Body of pancreas (tissue), 4 donors: ENCODE measurements at regions not wholly inside any gene's neighbourhood (a gene's known extent, or its start where the extent isn't known, plus 50 kb on each side); places are given as distances from the start of the nearest gene placed in this dataset.

Source experiments
- ATAC-seq: fragments of 150-250 bp; one replicate; pipeline ENCODE4 v1.9.1; 2016
- DNase-seq, 4 donors: peaks; one replicate each; pipeline ENCODE4 v3.0.0-alpha.2; 2019
- H3K27ac ChIP-seq, 4 donors: fragments of 200-600 bp; sonication (generic); 1 replicate in 3 of 4; 2 replicates in 1 of 4; pipeline versions ENCODE4 v1.5.1 to v1.6.1; 2016 to 2019; ENCODE audit warnings: mild to moderate bottlenecking in 1 of 4, mixed read lengths in 1 of 4, moderate library complexity in 1 of 4
- H3K27me3 ChIP-seq, 2 donors: fragments of 200-600 bp; sonication (generic); one replicate each; pipeline ENCODE4 v1.6.0; 2016; ENCODE audit warnings: mild to moderate bottlenecking in 1 of 2
- H3K36me3 ChIP-seq, 2 donors: fragments of 200-600 bp; sonication (generic); replicated peaks in 1 of 2; 2 replicates each; pipeline ENCODE4 v1.5.1; 2016; ENCODE audit warnings: low read depth in 2 of 2; ENCODE audit not compliant: insufficient read depth in 1 of 2
- H3K4me1 ChIP-seq: fragments of 200-600 bp; sonication (generic); one replicate; pipeline ENCODE4 v1.6.0; 2016
- H3K4me3 ChIP-seq, 2 donors: fragments of 200-600 bp; sonication (generic); 1 replicate in 1 of 2; 2 replicates in 1 of 2; pipeline ENCODE4 v1.5.1; 2016 to 2019
- H3K9me3 ChIP-seq, 3 donors: fragments of 200-600 bp; sonication (generic); 1 replicate in 2 of 3; 2 replicates in 1 of 3; pipeline ENCODE4 v1.5.1; 2016
- CTCF ChIP-seq, 7 experiments: fragments of 450-650 bp in 4 of 7; fragments of 200-600 bp in 3 of 7; sonication (generic) in 3 of 7; IDR thresholded peaks; one replicate each; pipeline ENCODE4 v1.5.1; 2016 to 2019; ENCODE audit warnings: antibody characterized with exemption in 7 of 7
- POLR2A ChIP-seq, 3 donors: fragments of 450-650 bp; IDR thresholded peaks; one replicate each; pipeline ENCODE4 v1.6.1; 2016; ENCODE audit warnings: antibody characterized with exemption in 3 of 3, mild to moderate bottlenecking in 2 of 3
- WGBS, 2 donors: methylation state at CpG; one replicate each; pipeline ENCODE4 v1.1.5; 2017; 5-methylcytosine and 5-hydroxymethylcytosine counted together
- intact Hi-C: fragments of 100-400 bp; cut with DNase I; formaldehyde crosslinking; loops from one replicate; pipeline ENCODE4 v1.15.1; 2023

GRCh38 chr7:41491883-41492471 is 210.9 kb downstream of the INHBA start:
- DNase-seq = no peak
- ATAC-seq = no peak

GRCh38 chr7:41491308-41491707 is 211.6 kb downstream of the INHBA start:
- no peak overlapping the region for H3K27ac ChIP-seq
- H3K27me3 ChIP-seq = no peaks in the 10 kb centered on the region
- H3K36me3 ChIP-seq = no peaks in the 10 kb centered on the region
- no peak for DNase-seq
- intact Hi-C loops = no loop called here
- 48 to 61% methylated on average over 5 of the region's 5 CpGs for WGBS, 2 donors
- no peaks in the 10 kb centered on the region for H3K9me3 ChIP-seq
- no peak overlapping the region for H3K4me3 ChIP-seq
- TF ChIP-seq POLR2A (IDR thresholded peaks at IDR 0.05) (no peak), CTCF (IDR thresholded peaks at IDR 0.05) (no peak)
- no peaks in the 10 kb centered on the region for H3K4me1 ChIP-seq
- ATAC-seq = no peak

More at GRCh38 chr7:41491883-41492471, 210.9 kb downstream of the INHBA start:
- Histone ChIP-seq H3K27ac (no peak overlapping the region), H3K27me3 (no peaks in the 10 kb centered on the region), H3K9me3 (no peaks in the 10 kb centered on the region), H3K4me3 (no peak overlapping the region), H3K36me3 (no peaks in the 10 kb centered on the region), H3K4me1 (no peaks in the 10 kb centered on the region)
- intact Hi-C loops = no loop called here
- TF ChIP-seq CTCF (IDR thresholded peaks at IDR 0.05) (no peak), POLR2A (IDR thresholded peaks at IDR 0.05) (no peak)
- WGBS, 2 donors = 67 to 72% methylated on average over 3 of the region's 3 CpGs

GRCh38 chr7:41489885-41490284 is 213.0 kb downstream of the INHBA start:
- Histone ChIP-seq H3K36me3 (no peaks in the 10 kb centered on the region), H3K4me3 (no peak overlapping the region), H3K27ac (no peak overlapping the region), H3K4me1 (no peaks in the 10 kb centered on the region), H3K9me3 (no peaks in the 10 kb centered on the region), H3K27me3 (no peaks in the 10 kb centered on the region)
- TF ChIP-seq POLR2A (IDR thresholded peaks at IDR 0.05) = no peak
- no peak for TF ChIP-seq CTCF (IDR thresholded peaks at IDR 0.05)
- intact Hi-C loops = no loop called here
- DNase-seq (no peak), ATAC-seq (no peak)
- WGBS, 2 donors = 72 to 81% methylated on average over 2 of the region's 2 CpGs

- ATAC-seq (no peak), DNase-seq (no peak)
- WGBS, 2 donors = 47 to 54% methylated on average over 7 of the region's 7 CpGs
- no peaks in the 10 kb centered on the region for H3K9me3 ChIP-seq
- no peak overlapping the region for H3K27ac ChIP-seq
- H3K36me3 ChIP-seq = no peaks in the 10 kb centered on the region
- intact Hi-C loops = no loop called here
- no peaks in the 10 kb centered on the region for H3K27me3 ChIP-seq
- H3K4me1 ChIP-seq = no peaks in the 10 kb centered on the region
- TF ChIP-seq CTCF (IDR thresholded peaks at IDR 0.05) (no peak), POLR2A (IDR thresholded peaks at IDR 0.05) (no peak)
- no peak overlapping the region for H3K4me3 ChIP-seq
Observed at GRCh38 chr7:41487229-41487940, 215.5 kb downstream of the INHBA start.

GRCh38 chr7:41481353-41481752 is 221.5 kb downstream of the INHBA start:
- no peak overlapping the region for H3K4me3 ChIP-seq

More at GRCh38 chr7:41481353-41481752, 221.5 kb downstream of the INHBA start:
- H3K4me1 ChIP-seq = no peaks in the 10 kb centered on the region
- H3K27me3 ChIP-seq = no peaks in the 10 kb centered on the region
- no peaks in the 10 kb centered on the region for H3K36me3 ChIP-seq
- intact Hi-C loops = no loop called here
- H3K27ac ChIP-seq = no peak overlapping the region
- no peaks in the 10 kb centered on the region for H3K9me3 ChIP-seq
- DNase-seq (no peak), ATAC-seq (no peak)
- TF ChIP-seq POLR2A (IDR thresholded peaks at IDR 0.05) (no peak), CTCF (IDR thresholded peaks at IDR 0.05) (no peak)
